ENCODE measurements at regions not wholly inside any gene's neighbourhood (a gene's known extent, or its start where the extent isn't known, plus 50 kb on each side); places are given as distances from the start of the nearest gene placed in this dataset.

GRCh38 chr7:17033245-17033644 is 151.5 kb upstream of the AGR3 start:
- intact Hi-C loops (cut with DNase I; ENCODE audit: low total_unique reads), result no loop called here
- Histone ChIP-seq H3K4me3 (no peak overlapping the region), H3K36me3 (no peaks in the 10 kb centered on the region), H3K27ac (no peak overlapping the region), H3K9me3 (no peaks in the 10 kb centered on the region), H3K27me3 (no peaks in the 10 kb centered on the region), H3K4me1 (no peaks in the 10 kb centered on the region)
- no peak for DNase-seq
- no peak for TF ChIP-seq POLR2A (IDR thresholded peaks at IDR 0.05)
- TF ChIP-seq CTCF (IDR thresholded peaks at IDR 0.05), result no peak

- intact Hi-C loops (cut with DNase I; ENCODE audit: low total_unique reads), result no loop called here
- DNase-seq, result no peak
- Histone ChIP-seq H3K36me3 (no peaks in the 10 kb centered on the region), H3K4me1 (no peaks in the 10 kb centered on the region), H3K9me3 (no peaks in the 10 kb centered on the region), H3K4me3 (no peak overlapping the region), H3K27ac (no peak overlapping the region), H3K27me3 (no peaks in the 10 kb centered on the region)
- no peak for TF ChIP-seq CTCF (IDR thresholded peaks at IDR 0.05)
- TF ChIP-seq POLR2A (IDR thresholded peaks at IDR 0.05), result no peak
Measured at GRCh38 chr7:17036584-17036983, 154.8 kb upstream of the AGR3 start.

- Histone ChIP-seq H3K27me3 (no peaks in the 10 kb centered on the region), H3K4me1 (no peaks in the 10 kb centered on the region), H3K36me3 (no peaks in the 10 kb centered on the region), H3K4me3 (no peak overlapping the region), H3K9me3 (no peaks in the 10 kb centered on the region), H3K27ac (no peak overlapping the region)
- TF ChIP-seq CTCF (IDR thresholded peaks at IDR 0.05) (no peak), POLR2A (IDR thresholded peaks at IDR 0.05) (no peak)
- intact Hi-C loops (cut with DNase I; ENCODE audit: low total_unique reads), result no loop called here
- DNase-seq, result no peak
Measured at GRCh38 chr7:17037356-17037755, 155.6 kb upstream of the AGR3 start.

GRCh38 chr7:17038160-17038782 is 156.5 kb upstream of the AGR3 start:
- H3K27ac ChIP-seq, result no peak overlapping the region

GRCh38 chr7:17038783-17039170 is 157.0 kb upstream of the AGR3 start:
- no peak for DNase-seq
- no peaks in the 10 kb centered on the region for H3K4me1 ChIP-seq
- no peak for TF ChIP-seq POLR2A (IDR thresholded peaks at IDR 0.05)
- TF ChIP-seq CTCF (IDR thresholded peaks at IDR 0.05), result no peak
- intact Hi-C loops (cut with DNase I; ENCODE audit: low total_unique reads), result no loop called here
- no peak overlapping the region for H3K27ac ChIP-seq
- no peaks in the 10 kb centered on the region for H3K36me3 ChIP-seq
- H3K4me3 ChIP-seq, result no peak overlapping the region
- H3K9me3 ChIP-seq, result no peaks in the 10 kb centered on the region
- H3K27me3 ChIP-seq, result no peaks in the 10 kb centered on the region

More at GRCh38 chr7:17038160-17038782, 156.5 kb upstream of the AGR3 start:
- intact Hi-C loops (cut with DNase I; ENCODE audit: low total_unique reads), result no loop called here
- H3K27me3 ChIP-seq, result no peaks in the 10 kb centered on the region
- H3K36me3 ChIP-seq, result no peaks in the 10 kb centered on the region
- no peaks in the 10 kb centered on the region for H3K4me1 ChIP-seq
- no peak overlapping the region for H3K4me3 ChIP-seq
- H3K9me3 ChIP-seq, result no peaks in the 10 kb centered on the region
- DNase-seq, result no peak
- TF ChIP-seq POLR2A (IDR thresholded peaks at IDR 0.05) (no peak), CTCF (IDR thresholded peaks at IDR 0.05) (no peak)

Measured in uterus (tissue), 3 donors.